IMR-90 (cell line): ENCODE measurements at regions not wholly inside any gene's neighbourhood (a gene's known extent, or its start where the extent isn't known, plus 50 kb on each side); places are given as distances from the start of the nearest gene placed in this dataset.
A peak's percentile ranks its signal among the peaks of the same experiment; 100 is the strongest.

Experiments used
- ATAC-seq: fragments of 200-7000 bp; cut with Tn5 transposase; 2 replicates; pipeline ENCODE4 v1.9.1; 2020; ENCODE audit warnings: low read depth, mild to moderate bottlenecking, moderate library complexity
- BruUV-seq: library from RNA; stranded (reverse); fragments of 400-500 nt; replicated peaks from 2 replicates; lab custom pipeline; 2021; lab: Mats Ljungman, UMichigan
- CTCF ChIA-PET: fragments of 300-600 bp; formaldehyde crosslinking; extraction: SDS; loops from one replicate; lab custom pipeline; 2021; ENCODE audit warnings: antibody characterized with exemption; lab: Yijun Ruan, JAX
- POLR2A ChIA-PET: fragments of 300-600 bp; sonication (Branson Sonifier 250); formaldehyde crosslinking; loops from one replicate; lab custom pipeline; 2022; ENCODE audit warnings: antibody characterized with exemption; ENCODE audit not compliant: unreplicated experiment; lab: Charles Lee
- DNase-seq: peaks from one replicate; pipeline ENCODE4 v3.0.0; 2013
- H2AFZ ChIP-seq: replicated peaks from 2 replicates; pipeline ENCODE3; 2013; ENCODE audit warnings: low read length, mild to moderate bottlenecking; ENCODE audit not compliant: poor library complexity
- H2AK5ac ChIP-seq: 2 replicates; pipeline ENCODE4 v1.6.1; 2013; ENCODE audit warnings: low read depth, low read length, inconsistent platforms
- H2AK9ac ChIP-seq: replicated peaks from 2 replicates; pipeline ENCODE3; 2013; ENCODE audit warnings: mild to moderate bottlenecking, low read depth, low read length, moderate library complexity; ENCODE audit not compliant: poor library complexity
- H2BK120ac ChIP-seq: 2 replicates; pipeline ENCODE4 v1.6.1; 2013; ENCODE audit warnings: low read depth, low read length, inconsistent platforms
- H2BK15ac ChIP-seq: 3 replicates; pipeline ENCODE4 v1.6.1; 2013; ENCODE audit warnings: low read depth, low read length, inconsistent platforms
- H2BK20ac ChIP-seq: 2 replicates; pipeline ENCODE4 v1.6.1; 2013; ENCODE audit warnings: low read depth, mild to moderate bottlenecking, inconsistent platforms, low read length, moderate library complexity
- H2BK5ac ChIP-seq: 2 replicates; pipeline ENCODE4 v1.6.1; 2013; ENCODE audit warnings: mild to moderate bottlenecking, low read depth, low read length, inconsistent platforms; ENCODE audit not compliant: poor library complexity, severe bottlenecking
- H3K14ac ChIP-seq: replicated peaks from 2 replicates; pipeline ENCODE4 v1.6.1; 2013; ENCODE audit warnings: low read depth, low read length, inconsistent platforms
- H3K18ac ChIP-seq: 2 replicates; pipeline ENCODE4 v1.6.1; 2013; ENCODE audit warnings: low read depth, low read length, control low read depth
- H3K23ac ChIP-seq: 2 replicates; pipeline ENCODE4 v1.6.1; 2013; ENCODE audit warnings: low read depth, low read length, inconsistent platforms
- H3K27ac ChIP-seq: 2 replicates; pipeline ENCODE4 v1.5.1; 2013; ENCODE audit warnings: mild to moderate bottlenecking, control low read depth, low read length; ENCODE audit not compliant: insufficient read depth
- H3K27me3 ChIP-seq: 2 replicates; pipeline ENCODE4 v1.6.1; 2013; ENCODE audit warnings: low read length; ENCODE audit not compliant: control insufficient read depth, insufficient read depth
- H3K36me3 ChIP-seq: 2 replicates; pipeline ENCODE4 v1.6.1; 2013; ENCODE audit warnings: low read length, mixed read lengths; ENCODE audit not compliant: control insufficient read depth, insufficient read depth
- H3K4ac ChIP-seq: 2 replicates; pipeline ENCODE4 v1.6.1; 2013; ENCODE audit warnings: low read depth, low read length, inconsistent platforms
- H3K4me1 ChIP-seq: 2 replicates; pipeline ENCODE4 v1.6.1; 2013; ENCODE audit warnings: low read length, mixed read lengths; ENCODE audit not compliant: control insufficient read depth, insufficient read depth
- H3K4me2 ChIP-seq: 2 replicates; pipeline ENCODE4 v1.6.1; 2013; ENCODE audit warnings: low read depth, mild to moderate bottlenecking, control low read depth, low read length, moderate library complexity
- H3K4me3 ChIP-seq: 2 replicates; pipeline ENCODE4 v1.5.1; 2013; ENCODE audit warnings: low read depth, mild to moderate bottlenecking, control low read depth, low read length, moderate library complexity; ENCODE audit not compliant: insufficient read depth
- H3K56ac ChIP-seq: 2 replicates; pipeline ENCODE4 v1.6.1; 2013; ENCODE audit warnings: low read length, inconsistent platforms; ENCODE audit not compliant: insufficient read depth; ENCODE audit errors: extremely low read depth
- H3K79me1 ChIP-seq, 2 experiments: 2 replicates each; pipeline ENCODE4 v1.6.1; 2013; ENCODE audit warnings: low read length in 2 of 2, inconsistent platforms in 1 of 2, low read depth in 1 of 2
- H3K9ac ChIP-seq: 2 replicates; pipeline ENCODE4 v1.6.1; 2013; ENCODE audit warnings: low read depth, low read length, control low read depth
- H3K9me1 ChIP-seq: 2 replicates; pipeline ENCODE4 v1.6.1; 2013; ENCODE audit warnings: low read length, inconsistent platforms; ENCODE audit not compliant: insufficient read depth
- H3K9me3 ChIP-seq: 2 replicates; pipeline ENCODE4 v1.6.1; 2013; ENCODE audit warnings: low read length; ENCODE audit not compliant: control insufficient read depth, insufficient read depth
- H4K20me1 ChIP-seq: 2 replicates; pipeline ENCODE4 v1.6.1; 2013; ENCODE audit warnings: low read length, inconsistent platforms; ENCODE audit not compliant: insufficient read depth
- H4K5ac ChIP-seq: 2 replicates; pipeline ENCODE4 v1.6.1; 2013; ENCODE audit warnings: mild to moderate bottlenecking, low read depth, low read length, control low read depth
- H4K8ac ChIP-seq, 2 experiments: 2 replicates each; pipeline ENCODE4 v1.6.1; 2013; ENCODE audit warnings: low read depth in 2 of 2, low read length in 2 of 2, control low read depth in 1 of 2, inconsistent platforms in 1 of 2
- H4K91ac ChIP-seq: 2 replicates; pipeline ENCODE4 v1.6.1; 2013; ENCODE audit warnings: low read depth, low read length, inconsistent platforms; ENCODE audit not compliant: insufficient read depth
- BHLHE40 ChIP-seq: fragments of 150-350 bp; IDR thresholded peaks from 2 replicates; pipeline ENCODE4 v1.6.1; 2016; ENCODE audit warnings: mild to moderate bottlenecking, low read depth, low read length
- CEBPB ChIP-seq: IDR thresholded peaks from 2 replicates; pipeline ENCODE4 v1.6.1; 2012; ENCODE audit warnings: low read depth, low read length, improper control_type of control experiment
- CHD1 ChIP-seq: IDR thresholded peaks from 2 replicates; pipeline ENCODE4 v1.6.1; 2012; ENCODE audit warnings: low read depth, low read length, improper control_type of control experiment
- CTCF ChIP-seq: conservative IDR thresholded peaks from 2 replicates; pipeline ENCODE4 v1.5.1; 2012; ENCODE audit warnings: mild to moderate bottlenecking, low read depth, low read length, improper control_type of control experiment
- FOS ChIP-seq: fragments of 150-350 bp; IDR thresholded peaks from 2 replicates; pipeline ENCODE4 v1.6.1; 2016; ENCODE audit warnings: low read depth, low read length
- MAFK ChIP-seq: IDR thresholded peaks from 2 replicates; pipeline ENCODE4 v1.6.1; 2012; ENCODE audit warnings: low read depth, low read length, improper control_type of control experiment
- MAZ ChIP-seq: IDR thresholded peaks from 2 replicates; pipeline ENCODE4 v1.6.1; 2012; ENCODE audit warnings: low read depth, mild to moderate bottlenecking, low read length, improper control_type of control experiment, moderate library complexity, borderline replicate concordance
- MXI1 ChIP-seq: IDR thresholded peaks from 2 replicates; pipeline ENCODE4 v1.6.1; 2012; ENCODE audit warnings: low read depth, mild to moderate bottlenecking, low read length, moderate library complexity, borderline replicate concordance
- NFE2L2 ChIP-seq: fragments of 150-350 bp; IDR thresholded peaks from 2 replicates; pipeline ENCODE4 v1.6.1; 2016; ENCODE audit warnings: low read depth, mild to moderate bottlenecking, low read length
- POLR2A ChIP-seq: IDR thresholded peaks from 2 replicates; pipeline ENCODE4 v1.6.1; 2012; ENCODE audit warnings: mild to moderate bottlenecking, low read depth, low read length
- RAD21 ChIP-seq: IDR thresholded peaks from 2 replicates; pipeline ENCODE4 v1.6.1; 2012; ENCODE audit warnings: low read length, improper control_type of control experiment
- RCOR1 ChIP-seq: IDR thresholded peaks from 2 replicates; pipeline ENCODE4 v1.6.1; 2012; ENCODE audit warnings: mild to moderate bottlenecking, low read length, improper control_type of control experiment; ENCODE audit not compliant: insufficient replicate concordance
- RFX5 ChIP-seq: IDR thresholded peaks from 2 replicates; pipeline ENCODE4 v1.8.0; 2012; ENCODE audit warnings: low read depth, mild to moderate bottlenecking, low read length, moderate library complexity
- WGBS, 2 experiments: methylation state at CpG; one replicate each; pipeline versions ENCODE4 v1.1.5 to v1.1.7; 2013; ENCODE audit warnings: missing lambda C conversion rate in 2 of 2; ENCODE audit not compliant: insufficient read length in 1 of 2; ENCODE audit errors: extremely low coverage in 2 of 2; 5-methylcytosine and 5-hydroxymethylcytosine counted together
- dilution Hi-C: fragments of 300-500 bp; cut with HindIII; formaldehyde crosslinking; loops from one replicate; pipeline ENCODE4 v1.14.3; 2018; ENCODE audit warnings: low sequenced_read_pairs; ENCODE audit not compliant: unreplicated experiment
- in situ Hi-C: fragments of 300-500 bp; cut with MboI; formaldehyde crosslinking; loops from 3 replicates; pipeline ENCODE4 v1.14.3; 2019; ENCODE audit warnings: low sequenced_read_pairs, inconsistent platforms, mixed read lengths
- intact Hi-C: fragments of 100-400 bp; cut with micrococcal nuclease; formaldehyde crosslinking; loops from 2 replicates; pipeline ENCODE4 v1.10.0; 2022
- TF ChIP-seq, protein P1 (sequence below): fragments of 150-350 bp; IDR thresholded peaks from 2 replicates; pipeline ENCODE4 v1.6.1; 2017; ENCODE audit warnings: mild to moderate bottlenecking, antibody characterized with exemption, low read length, low read depth

GRCh38 chr18:29164020-29164706 lies 987.2 kb upstream of the CDH2 start:
- no TSS peak for BruUV-seq
- Histone ChIP-seq H4K8ac (peak overlapping the region; percentile 99 to 100), H3K27me3 (no peaks in the 10 kb centered on the region), H2BK5ac (peak overlapping the region; percentile 100), H3K9ac (peak overlapping the region; percentile 37; the same call in 1 of the 2 replicates), H3K9me1 (no peaks in the 10 kb centered on the region), H4K91ac (peak overlapping the region; percentile 94), H3K4me2 (peak overlapping the region; percentile 54; the same call in 1 of the 2 replicates), H2BK120ac (peak overlapping the region; percentile 99), H3K4me3 (no peak overlapping the region), H2AK5ac (peak overlapping the region; percentile 67), H4K20me1 (no peaks in the 10 kb centered on the region), H2AFZ (no peak overlapping the region), H3K14ac (peak overlapping the region; percentile 98), H3K36me3 (no peaks in the 10 kb centered on the region; the same call in 1 of the 2 replicates), H3K79me1 (peaks cover 0 to 8% of the 10 kb centered on the region in 2 experiments; a peak in 1 of 4 replicates), H2BK15ac (peak overlapping the region; percentile 94; the same call in 2 of the 3 replicates), H3K56ac (peak overlapping the region; percentile 95), H2AK9ac (no peak overlapping the region), H4K5ac (peak overlapping the region; percentile 99), H3K4me1 (peaks cover 11% of the 10 kb centered on the region), H3K4ac (peak overlapping the region; percentile 96), H3K23ac (peak overlapping the region; percentile 89; the same call in 1 of the 2 replicates), H3K27ac (peak overlapping the region; percentile 100), H3K18ac (peak overlapping the region; percentile 99), H2BK20ac (peak overlapping the region; percentile 99), H3K9me3 (no peaks in the 10 kb centered on the region)
- peak; percentile 96 for DNase-seq
- in situ Hi-C loops (no loop called here), intact Hi-C loops (loop anchor here (5.0 kb wide), 1 partner anchor 167 kb away; no protein-coding TSS in a partner anchor), dilution Hi-C loops (no loop called here)
- CTCF ChIA-PET = interaction anchor here (0.6 to 1.1 kb wide), 3 partner anchors 22 to 183 kb away, joined by 3 read pairs; no protein-coding TSS in a partner anchor
- POLR2A ChIA-PET = no interaction called here
- peak; percentile 74 for ATAC-seq
- WGBS, 2 experiments = no CpG with 5 or more reads among the region's 1 CpG
- TF ChIP-seq FOS (peak; percentile 99), RFX5 (no peak), CHD1 (no peak), RAD21 (peak; percentile 10; the same call in 1 of the 2 replicates), CTCF (no peak), RCOR1 (no peak), MAZ (no peak), MXI1 (no peak), NFE2L2 (peak; percentile 61; the same call in 1 of the 2 replicates), POLR2A (peak; percentile 44; the same call in 1 of the 2 replicates), MAFK (peak; percentile 28; the same call in 1 of the 2 replicates), CEBPB (no peak), BHLHE40 (peak; percentile 70)
- TF ChIP-seq, protein P1, sequence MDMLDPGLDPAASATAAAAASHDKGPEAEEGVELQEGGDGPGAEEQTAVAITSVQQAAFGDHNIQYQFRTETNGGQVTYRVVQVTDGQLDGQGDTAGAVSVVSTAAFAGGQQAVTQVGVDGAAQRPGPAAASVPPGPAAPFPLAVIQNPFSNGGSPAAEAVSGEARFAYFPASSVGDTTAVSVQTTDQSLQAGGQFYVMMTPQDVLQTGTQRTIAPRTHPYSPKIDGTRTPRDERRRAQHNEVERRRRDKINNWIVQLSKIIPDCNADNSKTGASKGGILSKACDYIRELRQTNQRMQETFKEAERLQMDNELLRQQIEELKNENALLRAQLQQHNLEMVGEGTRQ = no peak
